IMR-90 (cell line): ENCODE measurements at regions not wholly inside any gene's neighbourhood (a gene's known extent, or its start where the extent isn't known, plus 50 kb on each side); places are given as distances from the start of the nearest gene placed in this dataset.

Experiments
- ATAC-seq: fragments of 200-7000 bp; cut with Tn5 transposase; 2 replicates; pipeline ENCODE4 v1.9.1; 2020; ENCODE audit warnings: low read depth, mild to moderate bottlenecking, moderate library complexity
- BruUV-seq: library from RNA; stranded (reverse); fragments of 400-500 nt; replicated peaks from 2 replicates; lab custom pipeline; 2021; lab: Mats Ljungman, UMichigan
- CTCF ChIA-PET: fragments of 300-600 bp; formaldehyde crosslinking; extraction: SDS; loops from one replicate; lab custom pipeline; 2021; ENCODE audit warnings: antibody characterized with exemption; lab: Yijun Ruan, JAX
- POLR2A ChIA-PET: fragments of 300-600 bp; sonication (Branson Sonifier 250); formaldehyde crosslinking; loops from one replicate; lab custom pipeline; 2022; ENCODE audit warnings: antibody characterized with exemption; ENCODE audit not compliant: unreplicated experiment; lab: Charles Lee
- DNase-seq: peaks from one replicate; pipeline ENCODE4 v3.0.0; 2013
- H2AFZ ChIP-seq: replicated peaks from 2 replicates; pipeline ENCODE3; 2013; ENCODE audit warnings: low read length, mild to moderate bottlenecking; ENCODE audit not compliant: poor library complexity
- H2AK5ac ChIP-seq: 2 replicates; pipeline ENCODE4 v1.6.1; 2013; ENCODE audit warnings: low read depth, low read length, inconsistent platforms
- H2AK9ac ChIP-seq: replicated peaks from 2 replicates; pipeline ENCODE3; 2013; ENCODE audit warnings: mild to moderate bottlenecking, low read depth, low read length, moderate library complexity; ENCODE audit not compliant: poor library complexity
- H2BK120ac ChIP-seq: 2 replicates; pipeline ENCODE4 v1.6.1; 2013; ENCODE audit warnings: low read depth, low read length, inconsistent platforms
- H2BK15ac ChIP-seq: 3 replicates; pipeline ENCODE4 v1.6.1; 2013; ENCODE audit warnings: low read depth, low read length, inconsistent platforms
- H2BK20ac ChIP-seq: 2 replicates; pipeline ENCODE4 v1.6.1; 2013; ENCODE audit warnings: low read depth, mild to moderate bottlenecking, inconsistent platforms, low read length, moderate library complexity
- H2BK5ac ChIP-seq: 2 replicates; pipeline ENCODE4 v1.6.1; 2013; ENCODE audit warnings: mild to moderate bottlenecking, low read depth, low read length, inconsistent platforms; ENCODE audit not compliant: poor library complexity, severe bottlenecking
- H3K14ac ChIP-seq: replicated peaks from 2 replicates; pipeline ENCODE4 v1.6.1; 2013; ENCODE audit warnings: low read depth, low read length, inconsistent platforms
- H3K18ac ChIP-seq: 2 replicates; pipeline ENCODE4 v1.6.1; 2013; ENCODE audit warnings: low read depth, low read length, control low read depth
- H3K23ac ChIP-seq: 2 replicates; pipeline ENCODE4 v1.6.1; 2013; ENCODE audit warnings: low read depth, low read length, inconsistent platforms
- H3K27ac ChIP-seq: 2 replicates; pipeline ENCODE4 v1.5.1; 2013; ENCODE audit warnings: mild to moderate bottlenecking, control low read depth, low read length; ENCODE audit not compliant: insufficient read depth
- H3K27me3 ChIP-seq: 2 replicates; pipeline ENCODE4 v1.6.1; 2013; ENCODE audit warnings: low read length; ENCODE audit not compliant: control insufficient read depth, insufficient read depth
- H3K36me3 ChIP-seq: 2 replicates; pipeline ENCODE4 v1.6.1; 2013; ENCODE audit warnings: low read length, mixed read lengths; ENCODE audit not compliant: control insufficient read depth, insufficient read depth
- H3K4ac ChIP-seq: 2 replicates; pipeline ENCODE4 v1.6.1; 2013; ENCODE audit warnings: low read depth, low read length, inconsistent platforms
- H3K4me1 ChIP-seq: 2 replicates; pipeline ENCODE4 v1.6.1; 2013; ENCODE audit warnings: low read length, mixed read lengths; ENCODE audit not compliant: control insufficient read depth, insufficient read depth
- H3K4me2 ChIP-seq: 2 replicates; pipeline ENCODE4 v1.6.1; 2013; ENCODE audit warnings: low read depth, mild to moderate bottlenecking, control low read depth, low read length, moderate library complexity
- H3K4me3 ChIP-seq: 2 replicates; pipeline ENCODE4 v1.5.1; 2013; ENCODE audit warnings: low read depth, mild to moderate bottlenecking, control low read depth, low read length, moderate library complexity; ENCODE audit not compliant: insufficient read depth
- H3K56ac ChIP-seq: 2 replicates; pipeline ENCODE4 v1.6.1; 2013; ENCODE audit warnings: low read length, inconsistent platforms; ENCODE audit not compliant: insufficient read depth; ENCODE audit errors: extremely low read depth
- H3K79me1 ChIP-seq, 2 experiments: 2 replicates each; pipeline ENCODE4 v1.6.1; 2013; ENCODE audit warnings: low read length in 2 of 2, inconsistent platforms in 1 of 2, low read depth in 1 of 2
- H3K9ac ChIP-seq: 2 replicates; pipeline ENCODE4 v1.6.1; 2013; ENCODE audit warnings: low read depth, low read length, control low read depth
- H3K9me1 ChIP-seq: 2 replicates; pipeline ENCODE4 v1.6.1; 2013; ENCODE audit warnings: low read length, inconsistent platforms; ENCODE audit not compliant: insufficient read depth
- H3K9me3 ChIP-seq: 2 replicates; pipeline ENCODE4 v1.6.1; 2013; ENCODE audit warnings: low read length; ENCODE audit not compliant: control insufficient read depth, insufficient read depth
- H4K20me1 ChIP-seq: 2 replicates; pipeline ENCODE4 v1.6.1; 2013; ENCODE audit warnings: low read length, inconsistent platforms; ENCODE audit not compliant: insufficient read depth
- H4K5ac ChIP-seq: 2 replicates; pipeline ENCODE4 v1.6.1; 2013; ENCODE audit warnings: mild to moderate bottlenecking, low read depth, low read length, control low read depth
- H4K8ac ChIP-seq, 2 experiments: 2 replicates each; pipeline ENCODE4 v1.6.1; 2013; ENCODE audit warnings: low read depth in 2 of 2, low read length in 2 of 2, control low read depth in 1 of 2, inconsistent platforms in 1 of 2
- H4K91ac ChIP-seq: 2 replicates; pipeline ENCODE4 v1.6.1; 2013; ENCODE audit warnings: low read depth, low read length, inconsistent platforms; ENCODE audit not compliant: insufficient read depth
- BHLHE40 ChIP-seq: fragments of 150-350 bp; IDR thresholded peaks from 2 replicates; pipeline ENCODE4 v1.6.1; 2016; ENCODE audit warnings: mild to moderate bottlenecking, low read depth, low read length
- CHD1 ChIP-seq: IDR thresholded peaks from 2 replicates; pipeline ENCODE4 v1.6.1; 2012; ENCODE audit warnings: low read depth, low read length, improper control_type of control experiment
- CTCF ChIP-seq: conservative IDR thresholded peaks from 2 replicates; pipeline ENCODE4 v1.5.1; 2012; ENCODE audit warnings: mild to moderate bottlenecking, low read depth, low read length, improper control_type of control experiment
- ELK1 ChIP-seq: fragments of 150-350 bp; IDR thresholded peaks from 2 replicates; pipeline ENCODE4 v1.6.1; 2016; ENCODE audit warnings: low read depth, mild to moderate bottlenecking, low read length, moderate library complexity, borderline replicate concordance
- MAFK ChIP-seq: IDR thresholded peaks from 2 replicates; pipeline ENCODE4 v1.6.1; 2012; ENCODE audit warnings: low read depth, low read length, improper control_type of control experiment
- RAD21 ChIP-seq: IDR thresholded peaks from 2 replicates; pipeline ENCODE4 v1.6.1; 2012; ENCODE audit warnings: low read length, improper control_type of control experiment
- RFX5 ChIP-seq: IDR thresholded peaks from 2 replicates; pipeline ENCODE4 v1.8.0; 2012; ENCODE audit warnings: low read depth, mild to moderate bottlenecking, low read length, moderate library complexity
- WGBS, 2 experiments: methylation state at CpG; one replicate each; pipeline versions ENCODE4 v1.1.5 to v1.1.7; 2013; ENCODE audit warnings: missing lambda C conversion rate in 2 of 2; ENCODE audit not compliant: insufficient read length in 1 of 2; ENCODE audit errors: extremely low coverage in 2 of 2; 5-methylcytosine and 5-hydroxymethylcytosine counted together
- dilution Hi-C: fragments of 300-500 bp; cut with HindIII; formaldehyde crosslinking; loops from one replicate; pipeline ENCODE4 v1.14.3; 2018; ENCODE audit warnings: low sequenced_read_pairs; ENCODE audit not compliant: unreplicated experiment
- in situ Hi-C: fragments of 300-500 bp; cut with MboI; formaldehyde crosslinking; loops from 3 replicates; pipeline ENCODE4 v1.14.3; 2019; ENCODE audit warnings: low sequenced_read_pairs, inconsistent platforms, mixed read lengths
- intact Hi-C: fragments of 100-400 bp; cut with micrococcal nuclease; formaldehyde crosslinking; loops from 2 replicates; pipeline ENCODE4 v1.10.0; 2022

GRCh38 chr3:59163953-59164352, 114.1 kb upstream of the CFAP20DC start:
- H3K18ac ChIP-seq: no peak overlapping the region
- intact Hi-C loops (loop anchor here (10.0 kb wide), 1 partner anchor 409 kb away; no protein-coding TSS in a partner anchor), in situ Hi-C loops (no loop called here), dilution Hi-C loops (no loop called here)
- H3K9me1 ChIP-seq: no peaks in the 10 kb centered on the region
- no peak overlapping the region for H2AK5ac ChIP-seq
- TF ChIP-seq RAD21: no peak
- TF ChIP-seq MAFK: no peak
- TF ChIP-seq CTCF: no peak
- no peak for TF ChIP-seq RFX5
- no peak for TF ChIP-seq ELK1
- TF ChIP-seq BHLHE40: no peak
- TF ChIP-seq CHD1: no peak
- no peak overlapping the region for H3K4ac ChIP-seq
- no peak overlapping the region for H3K23ac ChIP-seq
- H2AFZ ChIP-seq: no peak overlapping the region
- no peaks in the 10 kb centered on the region for H3K79me1 ChIP-seq
- no TSS peak for BruUV-seq
- no peak overlapping the region for H2AK9ac ChIP-seq
- WGBS, 2 experiments: no CpG with 5 or more reads among the region's 2 CpGs
- no peak overlapping the region for H3K27ac ChIP-seq
- H3K4me2 ChIP-seq: no peak overlapping the region
- H2BK5ac ChIP-seq: no peak overlapping the region
- H4K91ac ChIP-seq: no peak overlapping the region
- H3K4me1 ChIP-seq: no peaks in the 10 kb centered on the region
- CTCF ChIA-PET: no interaction called here
- H3K9ac ChIP-seq: no peak overlapping the region
- H3K27me3 ChIP-seq: no peaks in the 10 kb centered on the region; the same call in 1 of the 2 replicates
- no peak overlapping the region for H3K56ac ChIP-seq
- no peak overlapping the region for H2BK120ac ChIP-seq
- H2BK20ac ChIP-seq: no peak overlapping the region
- H2BK15ac ChIP-seq: no peak overlapping the region
- H3K4me3 ChIP-seq: no peak overlapping the region
- no peaks in the 10 kb centered on the region for H4K20me1 ChIP-seq
- POLR2A ChIA-PET: no interaction called here
- DNase-seq (no peak), ATAC-seq (no peak)
- H3K9me3 ChIP-seq: no peaks in the 10 kb centered on the region
- H4K8ac ChIP-seq: no peak overlapping the region
- H4K5ac ChIP-seq: no peak overlapping the region
- no peak overlapping the region for H3K14ac ChIP-seq
- H3K36me3 ChIP-seq: no peaks in the 10 kb centered on the region
